HepG2 (cell line): ENCODE measurements at regions not wholly inside any gene's neighbourhood (a gene's known extent, or its start where the extent isn't known, plus 50 kb on each side); places are given as distances from the start of the nearest gene placed in this dataset.

ENCODE experiments used
- ATAC-seq: fragments of 200-7000 bp; cut with Tn5 transposase; 3 replicates; pipeline ENCODE4 v1.9.1; 2020; ENCODE audit warnings: mild to moderate bottlenecking, moderate library complexity
- BruUV-seq: library from RNA; stranded (reverse); fragments of 400-500 nt; replicated peaks from 2 replicates; lab custom pipeline; 2021; lab: Mats Ljungman, UMichigan
- CTCF ChIA-PET: fragments of 300-600 bp; formaldehyde crosslinking; extraction: SDS; loops from one replicate; lab custom pipeline; 2021; ENCODE audit warnings: low total read pairs, inconsistent platforms, low intra/inter-chr PET ratio; lab: Yijun Ruan, JAX
- POLR2A ChIA-PET: fragments of 350-600 bp; sonication (Branson Sonifier 250); formaldehyde crosslinking; loops from one replicate; lab custom pipeline; 2020; ENCODE audit warnings: antibody characterized with exemption, inconsistent platforms; lab: Yijun Ruan, JAX
- DNase-seq: peaks from one replicate; pipeline ENCODE4 v3.0.0-alpha.2; 2015; ENCODE audit warnings: low spot score
- FAIRE-seq: peaks from 3 replicates; lab custom pipeline; 2011; peaks lifted over from hg19 to GRCh38; lab: Jason Lieb, UNC
- H2AFZ ChIP-seq: one replicate; pipeline ENCODE4 v1.6.1; 2011; ENCODE audit warnings: low read length, inconsistent platforms
- H3K27ac ChIP-seq: fragments of 300-600 bp; 3 replicates; pipeline ENCODE4 v1.8.0; 2011; ENCODE audit warnings: mixed run types, mild to moderate bottlenecking, mixed read lengths, low read length, inconsistent platforms; ENCODE audit not compliant: insufficient read depth; ENCODE audit errors: extremely low read length
- H3K27me3 ChIP-seq, 2 experiments: fragments of 200-600 bp in 1 of 2; 2 replicates in 1 of 2; 3 replicates in 1 of 2; pipeline versions ENCODE4 v1.6.0 to v1.8.0; 2011; ENCODE audit warnings: low read length in 2 of 2, mild to moderate bottlenecking in 2 of 2, moderate library complexity in 2 of 2, inconsistent platforms in 1 of 2; ENCODE audit not compliant: insufficient read depth in 2 of 2, control insufficient read depth in 1 of 2
- H3K36me3 ChIP-seq, 2 experiments: fragments of 200-600 bp in 1 of 2; replicated peaks in 1 of 2; 2 replicates in 1 of 2; 3 replicates in 1 of 2; pipeline versions ENCODE4 v1.5.1 to v1.8.0; 2011; ENCODE audit warnings: low read length in 2 of 2, inconsistent platforms in 1 of 2; ENCODE audit not compliant: insufficient read depth in 2 of 2, control insufficient read depth in 1 of 2
- H3K4me1 ChIP-seq: 2 replicates; pipeline ENCODE4 v1.5.1; 2012; ENCODE audit warnings: low read length, inconsistent platforms; ENCODE audit not compliant: insufficient read depth
- H3K4me2 ChIP-seq: 2 replicates; pipeline ENCODE4 v1.6.0; 2011; ENCODE audit warnings: low read depth, low read length, inconsistent platforms
- H3K4me3 ChIP-seq, 3 experiments: fragments of 200-600 bp in 1 of 3; sonication (generic), shearing (Covaris generic) in 1 of 3; replicated peaks in 1 of 3; 2 replicates each; pipeline ENCODE4 v1.5.1; 2011 to 2016; ENCODE audit warnings: low read length in 3 of 3, inconsistent platforms in 2 of 3, low read depth in 2 of 3, mild to moderate bottlenecking in 2 of 3, control low read depth in 1 of 3, mixed read lengths in 1 of 3; ENCODE audit not compliant: insufficient read depth in 1 of 3
- H3K79me2 ChIP-seq: one replicate; pipeline ENCODE4 v1.6.1; 2011; ENCODE audit warnings: low read length, inconsistent platforms; ENCODE audit not compliant: insufficient read depth
- H3K9ac ChIP-seq: 2 replicates; pipeline ENCODE4 v1.6.0; 2011; ENCODE audit warnings: mild to moderate bottlenecking, low read depth, low read length, inconsistent platforms; ENCODE audit not compliant: insufficient read depth
- H3K9me3 ChIP-seq: 2 replicates; pipeline ENCODE4 v1.5.1; 2012; ENCODE audit warnings: mild to moderate bottlenecking, low read length
- H4K20me1 ChIP-seq: 2 replicates; pipeline ENCODE4 v1.6.0; 2011; ENCODE audit warnings: inconsistent platforms, mild to moderate bottlenecking, low read length, moderate library complexity; ENCODE audit not compliant: insufficient read depth
- FOXJ3 ChIP-seq: sonication (generic); formaldehyde crosslinking; IDR thresholded peaks from 2 replicates; pipeline ENCODE4 v1.4.0; 2020; ENCODE audit warnings: missing genetic modification reagents, mild to moderate bottlenecking, borderline replicate concordance
- HNRNPL ChIP-seq: fragments of 200-400 bp; formaldehyde crosslinking; IDR thresholded peaks from 2 replicates; pipeline ENCODE4 v1.6.1; 2017; ENCODE audit warnings: mild to moderate bottlenecking, low read depth, low read length
- KMT2A ChIP-seq: sonication (generic); formaldehyde crosslinking; IDR thresholded peaks from 2 replicates; pipeline ENCODE4 v1.4.0; 2020; ENCODE audit warnings: missing genetic modification reagents
- MED8 ChIP-seq: sonication (generic); formaldehyde crosslinking; IDR thresholded peaks from 2 replicates; pipeline ENCODE4 v1.8.1; 2023; ENCODE audit warnings: mild to moderate bottlenecking, missing genetic modification reagents; ENCODE audit not compliant: insufficient replicate concordance
- NRL ChIP-seq: sonication (generic); formaldehyde crosslinking; IDR thresholded peaks from 2 replicates; pipeline ENCODE4 v1.5.0; 2020; ENCODE audit warnings: missing genetic modification reagents, mild to moderate bottlenecking, moderate library complexity, borderline replicate concordance
- POLR2AphosphoS5 ChIP-seq: IDR thresholded peaks from 2 replicates; pipeline ENCODE4 v1.6.1; 2012; ENCODE audit warnings: low read depth, low read length
- ZBTB44 ChIP-seq: sonication (generic); formaldehyde crosslinking; IDR thresholded peaks from 2 replicates; pipeline ENCODE4 v1.4.0; 2020; ENCODE audit warnings: missing genetic modification reagents
- ZNF276 ChIP-seq: sonication (generic); formaldehyde crosslinking; IDR thresholded peaks from 2 replicates; pipeline ENCODE4 v1.4.0; 2020; ENCODE audit warnings: mild to moderate bottlenecking, low read depth, missing genetic modification reagents
- ZNF670 ChIP-seq: sonication (generic); formaldehyde crosslinking; IDR thresholded peaks from 2 replicates; pipeline ENCODE4 v1.8.0; 2022; ENCODE audit warnings: mild to moderate bottlenecking, missing genetic modification reagents, borderline replicate concordance
- ZNF709 ChIP-seq: sonication (generic); formaldehyde crosslinking; IDR thresholded peaks from 2 replicates; pipeline ENCODE4 v1.5.0; 2020; ENCODE audit warnings: mild to moderate bottlenecking, missing genetic modification reagents
- ZNF772 ChIP-seq: sonication (generic); formaldehyde crosslinking; IDR thresholded peaks from 2 replicates; pipeline ENCODE4 v1.5.0; 2020; ENCODE audit warnings: mild to moderate bottlenecking, missing genetic modification reagents
- in situ Hi-C: cut with HindIII; loops from 2 replicates; pipeline ENCODE4 v1.10.0; 2017; ENCODE audit warnings: low pct_unique_long_range_greater_than_20kb; ENCODE audit not compliant: extremely low pct_ligation_motif_present
- intact Hi-C: fragments of 100-400 bp; cut with micrococcal nuclease; formaldehyde crosslinking; loops from one replicate; pipeline ENCODE4 v1.10.0; 2022; ENCODE audit not compliant: unreplicated experiment
- TF ChIP-seq, protein P1 (sequence below): sonication (generic); formaldehyde crosslinking; IDR thresholded peaks from 2 replicates; pipeline ENCODE4 v1.4.0; 2020; ENCODE audit warnings: missing genetic modification reagents, borderline replicate concordance

DNA sequence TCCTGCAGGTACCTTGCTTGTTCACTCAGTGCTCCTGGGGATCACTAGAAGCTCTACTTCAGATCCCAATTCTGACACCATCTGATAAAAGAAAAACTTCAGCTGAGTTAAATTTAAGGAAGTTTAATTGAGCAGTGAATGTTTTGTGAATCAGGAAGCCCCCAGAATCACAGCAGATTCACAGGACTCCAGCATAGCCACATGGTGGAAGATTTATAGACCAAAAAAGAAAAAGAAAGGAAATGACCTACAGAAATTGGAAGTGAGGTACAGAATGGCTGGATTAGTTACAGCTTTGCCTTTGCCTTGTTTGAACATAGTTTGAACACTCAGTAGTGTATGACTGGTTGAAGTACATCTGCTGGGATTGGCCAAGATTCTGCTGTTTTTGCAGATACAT, 182.7 kb upstream of the SCN7A start:
- no peak overlapping the region for H3K4me3 ChIP-seq
- POLR2A ChIA-PET = no interaction called here
- TF ChIP-seq POLR2AphosphoS5 = no peak
- no peak for TF ChIP-seq HNRNPL
- no peak for TF ChIP-seq MED8
- no peak for TF ChIP-seq ZNF670 (CRISPR knock-in tag)
- TF ChIP-seq KMT2A (CRISPR knock-in tag) = no peak
- TF ChIP-seq, protein P1, sequence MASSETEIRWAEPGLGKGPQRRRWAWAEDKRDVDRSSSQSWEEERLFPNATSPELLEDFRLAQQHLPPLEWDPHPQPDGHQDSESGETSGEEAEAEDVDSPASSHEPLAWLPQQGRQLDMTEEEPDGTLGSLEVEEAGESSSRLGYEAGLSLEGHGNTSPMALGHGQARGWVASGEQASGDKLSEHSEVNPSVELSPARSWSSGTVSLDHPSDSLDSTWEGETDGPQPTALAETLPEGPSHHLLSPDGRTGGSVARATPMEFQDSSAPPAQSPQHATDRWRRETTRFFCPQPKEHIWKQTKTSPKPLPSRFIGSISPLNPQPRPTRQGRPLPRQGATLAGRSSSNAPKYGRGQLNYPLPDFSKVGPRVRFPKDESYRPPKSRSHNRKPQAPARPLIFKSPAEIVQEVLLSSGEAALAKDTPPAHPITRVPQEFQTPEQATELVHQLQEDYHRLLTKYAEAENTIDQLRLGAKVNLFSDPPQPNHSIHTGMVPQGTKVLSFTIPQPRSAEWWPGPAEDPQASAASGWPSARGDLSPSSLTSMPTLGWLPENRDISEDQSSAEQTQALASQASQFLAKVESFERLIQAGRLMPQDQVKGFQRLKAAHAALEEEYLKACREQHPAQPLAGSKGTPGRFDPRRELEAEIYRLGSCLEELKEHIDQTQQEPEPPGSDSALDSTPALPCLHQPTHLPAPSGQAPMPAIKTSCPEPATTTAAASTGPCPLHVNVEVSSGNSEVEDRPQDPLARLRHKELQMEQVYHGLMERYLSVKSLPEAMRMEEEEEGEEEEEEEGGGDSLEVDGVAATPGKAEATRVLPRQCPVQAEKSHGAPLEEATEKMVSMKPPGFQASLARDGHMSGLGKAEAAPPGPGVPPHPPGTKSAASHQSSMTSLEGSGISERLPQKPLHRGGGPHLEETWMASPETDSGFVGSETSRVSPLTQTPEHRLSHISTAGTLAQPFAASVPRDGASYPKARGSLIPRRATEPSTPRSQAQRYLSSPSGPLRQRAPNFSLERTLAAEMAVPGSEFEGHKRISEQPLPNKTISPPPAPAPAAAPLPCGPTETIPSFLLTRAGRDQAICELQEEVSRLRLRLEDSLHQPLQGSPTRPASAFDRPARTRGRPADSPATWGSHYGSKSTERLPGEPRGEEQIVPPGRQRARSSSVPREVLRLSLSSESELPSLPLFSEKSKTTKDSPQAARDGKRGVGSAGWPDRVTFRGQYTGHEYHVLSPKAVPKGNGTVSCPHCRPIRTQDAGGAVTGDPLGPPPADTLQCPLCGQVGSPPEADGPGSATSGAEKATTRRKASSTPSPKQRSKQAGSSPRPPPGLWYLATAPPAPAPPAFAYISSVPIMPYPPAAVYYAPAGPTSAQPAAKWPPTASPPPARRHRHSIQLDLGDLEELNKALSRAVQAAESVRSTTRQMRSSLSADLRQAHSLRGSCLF (CRISPR knock-in tag) = no peak
- TF ChIP-seq FOXJ3 (CRISPR knock-in tag) = no peak
- TF ChIP-seq ZBTB44 (CRISPR knock-in tag) = no peak
- no peak for TF ChIP-seq ZNF709 (CRISPR knock-in tag)
- no peak for TF ChIP-seq ZNF276 (CRISPR knock-in tag)
- TF ChIP-seq ZNF772 = no peak
- TF ChIP-seq NRL = no peak
- no peak for FAIRE-seq
- no peaks in the 10 kb centered on the region for H3K27me3 ChIP-seq
- no peaks in the 10 kb centered on the region for H3K36me3 ChIP-seq
- no peaks in the 10 kb centered on the region for H3K4me1 ChIP-seq
- no peak for ATAC-seq
- H3K9ac ChIP-seq = no peak overlapping the region
- BruUV-seq = no TSS peak
- intact Hi-C loops (no loop called here), in situ Hi-C loops (no loop called here)
- no peaks in the 10 kb centered on the region for H3K79me2 ChIP-seq
- no peak overlapping the region for H2AFZ ChIP-seq
- DNase-seq = no peak
- H3K9me3 ChIP-seq = no peaks in the 10 kb centered on the region
- H3K27ac ChIP-seq = no peak overlapping the region
- CTCF ChIA-PET = no interaction called here
- no peaks in the 10 kb centered on the region for H4K20me1 ChIP-seq
- no peak overlapping the region for H3K4me2 ChIP-seq
